ENCODE measurements at regions not wholly inside any gene's neighbourhood (a gene's known extent, or its start where the extent isn't known, plus 50 kb on each side); places are given as distances from the start of the nearest gene placed in this dataset.

DNA sequence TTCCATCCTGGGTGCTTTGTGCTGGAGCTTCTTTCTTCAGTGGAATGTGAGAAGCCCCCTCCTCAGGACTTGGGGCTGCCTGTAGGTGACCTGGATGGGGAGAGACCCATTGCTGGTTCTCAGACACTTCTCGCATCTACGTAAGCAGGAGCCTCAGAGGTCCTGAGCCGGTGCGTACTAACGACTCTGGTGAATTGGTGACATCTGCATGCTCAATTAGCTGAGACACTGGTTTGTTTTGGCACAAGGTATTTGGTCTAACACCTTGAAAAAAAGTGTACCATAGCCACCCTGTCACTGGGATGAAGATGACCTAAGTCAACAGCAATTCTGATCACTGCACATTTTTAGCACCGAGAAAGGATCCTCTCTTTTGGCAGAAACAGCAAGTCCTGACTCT, 57.7 kb downstream of the LRRC30 start:
- peaks cover 5 to 11% of the 10 kb centered on the region in 2 donors for H3K9me3 Mint-ChIP-seq
- DNase-seq: no peak

DNA sequence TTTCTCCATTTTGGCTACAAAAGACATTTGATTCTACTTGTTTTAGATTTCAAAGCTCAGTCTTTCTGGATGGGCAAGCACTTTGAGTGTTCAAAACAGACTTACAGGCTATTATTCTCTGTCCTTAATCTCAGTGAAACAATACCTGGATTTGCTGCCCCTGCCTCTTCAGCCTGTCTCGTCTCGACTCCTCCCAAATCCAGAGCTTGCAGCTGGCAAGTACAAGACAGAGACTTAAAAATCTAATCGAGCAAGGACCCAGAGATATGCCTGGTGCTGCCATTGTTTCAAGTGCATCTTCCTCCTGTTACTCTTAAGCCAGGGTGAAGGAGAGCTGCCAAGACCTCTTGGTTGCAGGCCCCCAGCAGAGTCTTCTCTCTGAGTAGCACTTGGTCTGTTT, 59.2 kb downstream of the LRRC30 start:
- no peak for ATAC-seq
- DNase-seq: no peak
- Mint-ChIP-seq H3K4me1 (no peaks in the 10 kb centered on the region), H3K27me3 (peaks cover 7% of the 10 kb centered on the region), H3K27ac (no peak overlapping the region), H3K9me3 (peaks cover 7 to 18% of the 10 kb centered on the region in 2 donors), H3K4me3 (no peak overlapping the region)

More for the DNA sequence above, 57.7 kb downstream of the LRRC30 start:
- Mint-ChIP-seq H3K4me3 (no peak overlapping the region), H3K27ac (no peak overlapping the region), H3K4me1 (no peaks in the 10 kb centered on the region), H3K27me3 (peaks cover 7% of the 10 kb centered on the region)
- ATAC-seq: no peak

DNA sequence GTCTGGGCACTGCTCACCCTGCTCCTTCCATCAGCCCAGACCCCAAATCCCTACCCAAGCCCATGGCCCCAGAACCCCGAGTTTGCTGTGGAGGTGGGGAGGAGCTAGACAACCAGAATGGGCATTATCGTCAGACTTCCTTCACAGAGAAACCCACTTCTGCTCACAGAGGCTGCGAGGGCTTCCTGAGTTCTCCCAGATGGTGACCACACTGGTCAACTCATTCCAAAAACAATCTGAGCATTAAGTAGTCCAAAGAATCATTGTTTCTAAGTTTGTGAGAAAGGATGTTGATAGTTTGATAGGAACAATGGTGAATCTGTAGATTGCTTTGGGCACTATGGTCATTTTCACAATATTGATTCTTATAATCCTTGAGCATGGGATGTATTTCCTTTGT, 60.2 kb downstream of the LRRC30 start:
- Mint-ChIP-seq H3K27me3 (peaks cover 7% of the 10 kb centered on the region), H3K4me3 (no peak overlapping the region), H3K27ac (no peak overlapping the region), H3K4me1 (no peaks in the 10 kb centered on the region), H3K9me3 (peaks cover 10 to 18% of the 10 kb centered on the region in 2 donors)
- no peak for ATAC-seq
- DNase-seq: no peak

DNA sequence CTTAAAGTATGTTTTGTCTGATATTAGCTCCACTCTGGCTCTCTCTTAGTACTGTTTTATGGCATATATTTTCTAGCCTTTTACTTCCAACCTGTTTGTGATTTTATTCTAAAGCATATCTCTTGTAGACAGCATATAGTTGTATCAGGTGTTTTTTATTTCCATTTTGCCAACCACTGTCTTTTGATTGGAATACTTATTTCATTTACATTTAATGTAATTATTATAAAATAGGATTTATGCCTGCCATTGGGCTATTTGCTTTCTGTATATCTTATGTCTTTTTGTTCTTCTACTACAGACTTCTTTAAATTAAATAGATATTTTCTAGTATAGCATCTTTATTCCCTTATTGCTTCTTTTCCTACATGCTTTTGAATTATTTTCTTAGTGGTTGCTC, 67.3 kb downstream of the LRRC30 start:
- Mint-ChIP-seq H3K4me3 (no peak overlapping the region), H3K9me3 (peaks cover 28 to 33% of the 10 kb centered on the region in 2 donors), H3K27ac (no peak overlapping the region), H3K4me1 (no peaks in the 10 kb centered on the region), H3K27me3 (no peaks in the 10 kb centered on the region)
- no peak for ATAC-seq
- no peak for DNase-seq

DNA sequence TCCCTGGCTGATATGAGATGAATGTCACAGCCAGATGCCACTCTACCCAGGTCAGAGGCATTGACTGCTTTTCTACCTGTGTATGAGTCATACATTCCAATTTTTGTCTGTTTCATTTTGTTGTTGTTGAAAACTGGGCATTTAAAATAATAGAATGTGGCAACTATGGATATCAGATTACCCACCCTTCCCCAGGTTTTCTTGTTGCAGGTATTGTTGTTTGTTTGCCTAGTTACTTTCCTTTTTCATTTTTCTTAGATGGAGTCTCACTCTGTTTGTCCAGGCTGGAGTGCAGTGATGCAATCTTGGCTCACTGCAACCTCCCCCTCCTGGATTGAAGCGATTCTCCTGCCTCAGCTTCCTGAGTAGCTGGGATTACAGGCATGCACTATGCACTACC, 70.2 kb downstream of the LRRC30 start:
- Mint-ChIP-seq H3K4me3 (no peak overlapping the region), H3K9me3 (peaks cover 24 to 39% of the 10 kb centered on the region in 2 donors), H3K27ac (no peak overlapping the region), H3K27me3 (no peaks in the 10 kb centered on the region), H3K4me1 (no peaks in the 10 kb centered on the region)
- DNase-seq (no peak), ATAC-seq (no peak)

DNA sequence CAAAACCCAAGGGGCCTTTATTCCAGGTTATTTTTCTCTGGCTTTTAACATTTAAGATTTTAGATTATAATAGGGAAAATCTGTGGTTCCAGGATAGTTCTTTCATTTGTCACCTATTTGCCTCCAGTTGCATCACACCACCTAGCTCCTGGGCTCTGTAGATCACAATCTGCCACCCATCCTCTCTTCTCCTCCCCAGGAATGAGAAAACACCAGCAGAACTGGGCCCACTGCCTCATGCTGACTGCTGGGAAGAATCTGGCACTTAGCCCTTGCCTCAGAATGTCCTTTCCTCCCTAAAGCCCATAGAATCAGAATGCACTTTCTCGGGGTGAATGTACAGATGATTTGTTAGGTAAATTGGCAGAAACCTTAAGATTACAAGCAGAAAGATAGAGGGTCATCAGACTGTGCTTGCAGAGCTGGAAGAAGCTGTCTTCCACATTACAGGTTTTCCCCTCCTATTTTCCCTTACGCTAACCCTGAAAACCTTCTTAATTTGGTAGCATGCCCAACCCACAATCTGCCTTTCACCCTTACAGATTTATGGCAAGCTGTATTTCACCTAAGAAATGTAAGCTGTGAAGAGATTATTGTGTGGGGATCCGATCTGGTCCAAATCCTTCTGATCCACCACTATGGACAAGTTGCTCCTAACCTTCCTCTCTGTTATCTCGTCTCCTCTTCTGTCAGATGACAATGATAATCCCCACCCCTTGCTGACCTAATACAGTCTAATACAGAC, 72.6 kb downstream of the LRRC30 start:
- Mint-ChIP-seq H3K27me3 (no peaks in the 10 kb centered on the region), H3K9me3 (peaks cover 12 to 28% of the 10 kb centered on the region in 2 donors), H3K4me1 (no peaks in the 10 kb centered on the region), H3K4me3 (no peak overlapping the region), H3K27ac (no peak overlapping the region)
- ATAC-seq: no peak
- DNase-seq: no peak

DNA sequence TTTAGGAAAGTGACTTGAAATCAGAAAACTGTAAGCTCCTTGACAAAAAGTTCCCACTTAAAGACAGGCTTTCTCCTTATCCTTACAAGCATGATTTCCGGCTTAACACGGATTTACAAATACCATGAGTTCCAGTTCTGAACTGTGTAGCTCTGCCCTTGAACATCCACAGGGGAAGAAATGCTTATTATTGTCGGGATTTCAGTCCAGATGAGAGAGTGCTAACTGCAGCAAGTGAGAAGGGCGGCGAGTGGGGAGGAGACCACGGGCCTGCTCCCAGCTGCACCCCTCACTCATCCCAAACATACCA, 73.1 kb downstream of the LRRC30 start:
- no peak overlapping the region for H3K4me3 Mint-ChIP-seq
- no peaks in the 10 kb centered on the region for H3K4me1 Mint-ChIP-seq
- no peak overlapping the region for H3K27ac Mint-ChIP-seq
- no peak for ATAC-seq
- H3K27me3 Mint-ChIP-seq: no peaks in the 10 kb centered on the region
- H3K9me3 Mint-ChIP-seq: peaks cover 12 to 27% of the 10 kb centered on the region in 2 donors
- DNase-seq: no peak

DNA sequence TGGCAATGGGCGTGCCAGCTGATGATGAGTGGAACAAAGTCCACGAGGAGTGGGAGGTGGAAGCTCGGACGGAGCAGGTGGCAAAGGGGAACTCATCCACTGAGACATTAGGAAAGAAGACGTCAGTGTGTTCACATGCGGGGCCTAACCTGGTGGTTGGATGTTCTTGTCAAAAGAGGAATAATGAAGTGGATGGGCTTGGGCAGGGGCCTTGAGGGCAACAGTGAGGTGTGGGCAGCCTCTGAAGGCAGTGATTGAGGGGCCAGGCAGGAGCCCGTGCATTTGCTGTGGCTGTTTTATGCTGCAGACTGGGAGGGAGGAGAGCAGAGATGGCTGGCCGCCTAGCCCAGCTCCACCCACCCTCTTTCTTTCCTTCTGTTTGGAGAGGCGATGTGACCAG, 74.5 kb downstream of the LRRC30 start:
- Mint-ChIP-seq H3K4me3 (no peak overlapping the region), H3K9me3 (peaks cover 5 to 17% of the 10 kb centered on the region in 2 donors), H3K27me3 (no peaks in the 10 kb centered on the region), H3K4me1 (no peaks in the 10 kb centered on the region), H3K27ac (no peak overlapping the region)
- no peak for ATAC-seq
- no peak for DNase-seq

DNA sequence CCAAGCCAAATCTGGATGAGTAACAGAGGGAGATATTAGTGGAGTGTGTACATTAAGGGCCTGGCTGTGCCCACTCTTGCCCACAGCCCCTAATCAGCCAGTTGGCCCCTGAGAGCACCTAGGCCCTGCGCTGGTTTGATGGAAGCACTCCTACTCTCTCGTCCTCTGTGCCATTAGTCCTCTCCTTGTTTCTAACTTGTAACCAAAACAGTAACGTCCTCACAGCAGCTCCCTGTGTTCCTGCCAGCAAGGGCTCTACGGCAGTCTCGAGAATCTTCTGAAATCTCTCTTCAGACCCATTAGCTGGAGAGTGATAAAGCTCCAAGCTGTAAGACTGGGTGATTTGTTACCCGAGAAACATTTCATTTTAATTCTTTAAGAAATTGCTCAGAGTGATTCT, 76.1 kb downstream of the LRRC30 start:
- Mint-ChIP-seq H3K9me3 (peaks cover 5 to 17% of the 10 kb centered on the region in 2 donors), H3K4me1 (no peaks in the 10 kb centered on the region), H3K27ac (no peak overlapping the region), H3K4me3 (no peak overlapping the region), H3K27me3 (no peaks in the 10 kb centered on the region)
- DNase-seq (no peak), ATAC-seq (no peak)

DNA sequence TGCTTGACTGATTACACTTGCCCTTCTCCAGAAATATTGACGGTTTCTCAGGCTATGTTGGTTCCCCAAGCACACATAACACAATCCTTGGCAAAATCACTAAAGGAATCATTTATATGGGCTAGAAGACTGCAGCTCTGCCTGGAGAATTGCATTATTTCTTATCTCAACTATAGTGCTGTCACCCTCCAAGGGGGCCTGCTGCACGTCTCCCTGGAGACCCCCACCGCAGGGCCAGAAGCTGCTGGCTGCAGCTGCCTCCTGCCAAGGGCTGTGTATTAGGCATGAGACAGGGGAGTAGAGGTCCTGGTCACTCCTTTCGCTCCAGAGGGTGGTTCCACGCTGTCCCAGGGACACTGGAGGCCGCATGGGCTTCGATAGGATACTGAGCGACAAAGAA, 76.6 kb downstream of the LRRC30 start:
- H3K4me1 Mint-ChIP-seq: no peaks in the 10 kb centered on the region
- H3K4me3 Mint-ChIP-seq: no peak overlapping the region
- no peak overlapping the region for H3K27ac Mint-ChIP-seq
- H3K9me3 Mint-ChIP-seq: peaks cover 5 to 17% of the 10 kb centered on the region in 2 donors
- DNase-seq (no peak), ATAC-seq (no peak)
- no peaks in the 10 kb centered on the region for H3K27me3 Mint-ChIP-seq

DNA sequence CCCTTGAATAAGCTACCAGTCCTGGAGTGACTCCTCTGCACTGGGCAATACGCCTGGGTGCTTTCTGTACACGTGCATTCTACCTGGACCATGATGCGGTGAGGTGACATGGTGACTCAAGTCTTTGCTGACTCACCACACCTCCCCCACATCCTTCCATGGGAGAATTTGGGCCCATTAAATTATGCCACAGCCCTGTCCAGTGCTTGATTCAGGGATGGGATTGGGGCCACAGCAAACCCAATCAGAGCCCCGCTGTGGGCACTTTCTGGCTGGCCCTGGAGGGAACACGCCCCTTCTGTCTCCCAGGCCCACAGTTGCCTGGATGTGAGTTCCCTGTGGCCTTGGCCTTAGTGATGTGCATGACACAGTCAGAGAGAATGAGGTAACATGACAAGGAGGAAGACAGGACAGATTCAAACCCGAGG, 86.9 kb downstream of the LRRC30 start:
- no peaks in the 10 kb centered on the region for H3K9me3 Mint-ChIP-seq
- no peak overlapping the region for H3K27ac Mint-ChIP-seq
- no peaks in the 10 kb centered on the region for H3K4me1 Mint-ChIP-seq
- ATAC-seq (peak; percentile 7), DNase-seq (no peak)
- no peak overlapping the region for H3K4me3 Mint-ChIP-seq
- H3K27me3 Mint-ChIP-seq: no peaks in the 10 kb centered on the region

DNA sequence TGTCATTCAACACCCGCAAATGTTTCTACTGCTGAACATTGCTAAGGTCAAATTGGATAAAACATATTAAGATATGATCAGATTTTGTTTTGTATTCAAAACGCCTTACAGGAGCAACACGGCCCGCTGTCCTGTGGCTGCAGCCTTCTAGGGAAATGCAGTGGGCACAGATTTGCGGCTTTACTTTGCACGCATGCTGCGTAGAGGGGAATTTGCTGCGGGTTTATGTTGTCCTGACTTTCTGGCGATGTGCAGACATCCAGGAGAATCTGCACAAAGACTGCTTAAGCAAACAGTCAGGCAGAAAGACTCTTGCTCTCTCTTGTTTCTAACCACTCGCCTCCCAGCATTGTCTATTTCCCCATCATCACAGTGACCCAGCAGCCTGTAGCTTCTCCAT, 88.3 kb downstream of the LRRC30 start:
- no peak overlapping the region for H3K27ac Mint-ChIP-seq
- no peaks in the 10 kb centered on the region for H3K9me3 Mint-ChIP-seq
- H3K27me3 Mint-ChIP-seq: no peaks in the 10 kb centered on the region
- H3K4me1 Mint-ChIP-seq: no peaks in the 10 kb centered on the region
- no peak overlapping the region for H3K4me3 Mint-ChIP-seq
- ATAC-seq (no peak), DNase-seq (no peak)

DNA sequence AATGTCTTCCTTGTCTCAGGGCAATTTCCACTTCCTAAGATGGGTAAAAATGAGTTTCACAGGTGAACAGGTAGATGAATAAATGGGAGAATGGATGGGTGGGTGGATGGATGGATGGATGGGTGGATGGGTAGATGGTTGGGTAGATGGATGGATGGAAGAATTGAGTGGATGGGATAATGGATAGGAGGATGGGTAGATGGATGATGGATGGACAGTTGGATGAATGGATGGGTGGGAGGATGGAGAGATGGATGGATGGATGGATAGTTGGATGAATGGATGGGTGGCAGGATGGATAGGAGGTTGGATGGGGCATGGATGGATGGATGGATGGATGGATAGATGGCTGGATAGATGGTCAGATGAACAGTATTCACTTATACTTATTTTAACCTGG, 90.9 kb downstream of the LRRC30 start:
- Mint-ChIP-seq H3K27ac (peak overlapping the region; percentile 0 to 21), H3K4me3 (no peak overlapping the region), H3K27me3 (no peaks in the 10 kb centered on the region), H3K9me3 (no peaks in the 10 kb centered on the region), H3K4me1 (no peaks in the 10 kb centered on the region)
- no peak for ATAC-seq
- DNase-seq: no peak

DNA sequence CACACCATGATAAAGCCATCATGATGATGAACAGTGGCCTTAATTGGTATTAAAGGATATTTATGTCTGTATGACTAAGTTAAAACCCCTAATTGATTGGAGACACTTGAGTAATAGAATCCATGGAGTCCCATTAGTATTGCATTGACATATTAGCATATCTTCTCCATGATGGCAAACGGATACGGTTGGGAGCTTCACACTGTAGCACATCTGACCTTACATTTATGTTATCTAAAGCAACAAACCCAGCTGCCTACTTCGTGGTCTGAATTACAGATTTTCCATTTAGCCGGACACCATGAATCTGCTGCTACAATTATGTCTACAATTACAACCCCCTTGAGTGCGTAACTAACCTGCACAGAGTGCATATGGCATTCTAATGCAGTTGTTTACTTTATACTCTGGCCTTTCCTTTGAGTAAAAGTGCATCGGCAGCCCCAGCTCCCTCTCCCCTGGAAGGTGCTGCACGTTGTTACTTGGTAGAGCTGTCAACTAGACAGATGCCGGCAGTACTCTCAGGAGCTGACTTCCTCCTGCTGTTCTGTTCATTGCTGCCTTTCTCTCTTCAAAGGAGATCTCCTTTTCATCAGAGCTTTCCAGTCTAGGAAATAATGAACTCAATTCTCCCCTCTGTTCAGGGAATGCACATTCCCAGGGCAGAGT, 92.1 kb downstream of the LRRC30 start:
- H3K27ac Mint-ChIP-seq: no peak overlapping the region
- no peak overlapping the region for H3K4me3 Mint-ChIP-seq
- peaks cover 6 to 7% of the 10 kb centered on the region in 2 donors for H3K9me3 Mint-ChIP-seq
- no peaks in the 10 kb centered on the region for H3K27me3 Mint-ChIP-seq
- no peaks in the 10 kb centered on the region for H3K4me1 Mint-ChIP-seq
- ATAC-seq (no peak), DNase-seq (no peak)

DNA sequence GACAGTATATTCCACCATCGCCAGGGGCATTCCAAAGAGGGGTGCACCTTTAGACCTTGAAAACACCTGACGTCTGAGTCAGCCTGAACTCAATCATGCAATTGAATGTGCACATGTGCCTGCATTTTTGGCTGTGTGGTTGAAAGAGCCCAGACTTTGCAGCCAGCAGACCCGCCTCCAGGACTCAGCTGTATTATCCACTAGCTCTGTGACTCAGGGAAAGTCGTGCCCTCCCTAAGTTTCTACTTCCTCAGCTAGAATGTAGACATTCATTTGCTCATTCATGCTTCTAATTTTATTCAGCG, 94.2 kb downstream of the LRRC30 start:
- H3K4me1 Mint-ChIP-seq: no peaks in the 10 kb centered on the region
- peaks cover 6 to 7% of the 10 kb centered on the region in 2 donors for H3K9me3 Mint-ChIP-seq
- no peak overlapping the region for H3K27ac Mint-ChIP-seq
- no peak overlapping the region for H3K4me3 Mint-ChIP-seq
- DNase-seq: no peak
- no peaks in the 10 kb centered on the region for H3K27me3 Mint-ChIP-seq
- no peak for ATAC-seq

DNA sequence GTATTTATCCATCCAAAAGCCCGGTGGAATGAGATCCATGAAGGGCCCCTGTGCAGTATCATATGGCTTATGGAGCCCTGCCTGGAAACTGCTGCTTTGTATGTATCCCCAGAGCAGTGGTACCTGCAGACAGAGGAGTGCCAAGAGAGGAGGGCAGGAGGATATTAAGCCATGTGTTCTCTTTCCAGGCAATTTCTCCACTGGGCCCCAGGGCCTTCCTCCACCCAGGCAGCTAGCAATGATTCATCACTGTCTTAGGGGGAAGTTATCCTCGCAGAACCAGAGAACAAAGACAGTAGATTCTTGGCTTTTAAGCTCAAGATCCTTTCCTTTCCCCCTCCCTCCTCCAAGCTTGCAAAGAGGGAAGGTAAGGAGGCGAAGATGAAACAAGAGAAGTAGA, 98.1 kb downstream of the LRRC30 start:
- no peak for DNase-seq
- Mint-ChIP-seq H3K4me1 (no peaks in the 10 kb centered on the region), H3K27me3 (no peaks in the 10 kb centered on the region), H3K4me3 (no peak overlapping the region), H3K27ac (no peak overlapping the region), H3K9me3 (peaks cover 6 to 7% of the 10 kb centered on the region in 2 donors)
- ATAC-seq: no peak

DNA sequence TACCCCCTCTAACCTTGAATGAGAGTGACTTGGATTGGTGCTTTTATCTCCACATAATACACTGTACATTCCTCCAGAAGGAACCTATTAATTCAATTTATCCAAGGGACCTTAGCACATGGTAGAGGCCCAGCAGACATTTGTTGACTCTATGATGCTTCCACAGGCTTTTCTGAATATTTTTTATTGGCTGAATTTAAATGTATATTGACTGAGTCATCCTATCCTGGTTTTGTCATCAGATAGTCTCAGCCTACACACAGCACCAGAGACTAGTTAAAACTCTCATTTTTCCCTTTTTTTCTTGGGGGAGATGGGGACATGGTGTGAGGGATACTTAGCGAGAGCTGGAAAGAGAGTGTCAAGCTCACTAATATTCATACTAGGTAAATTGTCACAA, 101.6 kb downstream of the LRRC30 start:
- no peak for DNase-seq
- no peaks in the 10 kb centered on the region for H3K4me1 Mint-ChIP-seq
- no peak overlapping the region for H3K4me3 Mint-ChIP-seq
- peak overlapping the region in 1 of 2 donors; percentile 52 for H3K27ac Mint-ChIP-seq
- H3K27me3 Mint-ChIP-seq: no peaks in the 10 kb centered on the region
- no peak for ATAC-seq
- H3K9me3 Mint-ChIP-seq: peaks cover 3 to 4% of the 10 kb centered on the region in 2 donors

All from stimulated activated naive CD8-positive, alpha-beta T cell treated with anti-CD3 and anti-CD28 coated beads, Interleukin-15, amount 100 ng/mL, for 72 hours (primary cell).